Upper lobe of left lung (tissue), 6 donors: ENCODE measurements at regions not wholly inside any gene's neighbourhood (a gene's known extent, or its start where the extent isn't known, plus 50 kb on each side); places are given as distances from the start of the nearest gene placed in this dataset.

ENCODE experiments used
- ATAC-seq, 2 donors: fragments of 200-7000 bp; cut with Tn5 transposase; one replicate each; pipeline ENCODE4 v1.9.1; 2022; ENCODE audit warnings: mild to moderate bottlenecking in 2 of 2, moderate library complexity in 2 of 2; ENCODE audit not compliant: low FRiP score in 2 of 2
- DNase-seq, 2 donors: peaks; one replicate each; pipeline ENCODE4 v3.0.0-alpha.2; 2019 to 2020
- H3K27ac ChIP-seq, 4 donors: fragments of 200-600 bp; sonication (generic); one replicate each; pipeline ENCODE4 v1.5.1; 2016 to 2019
- H3K27me3 ChIP-seq, 4 donors: fragments of 200-600 bp; sonication (generic); one replicate each; pipeline ENCODE4 v1.5.1; 2017 to 2019
- H3K36me3 ChIP-seq, 4 donors: fragments of 200-600 bp; sonication (generic); one replicate each; pipeline ENCODE4 v1.5.1; 2016 to 2019
- H3K4me1 ChIP-seq, 4 donors: fragments of 200-600 bp; sonication (generic); one replicate each; pipeline ENCODE4 v1.5.1; 2018 to 2019
- H3K4me3 ChIP-seq, 4 donors: fragments of 200-600 bp; sonication (generic); one replicate each; pipeline ENCODE4 v1.5.1; 2017 to 2019; ENCODE audit warnings: mild to moderate bottlenecking in 2 of 4, moderate library complexity in 1 of 4
- H3K9me3 ChIP-seq, 4 donors: fragments of 200-600 bp; sonication (generic); one replicate each; pipeline ENCODE4 v1.5.1; 2018 to 2019
- EP300 ChIP-seq, 4 donors: sonication (generic); formaldehyde crosslinking; IDR thresholded peaks; one replicate each; pipeline ENCODE4 v1.5.1; 2017; ENCODE audit warnings: antibody characterized with exemption in 4 of 4, control low read depth in 2 of 4
- POLR2A ChIP-seq, 4 donors: fragments of 450-650 bp; IDR thresholded peaks; one replicate each; pipeline ENCODE4 v1.5.1; 2016 to 2017; ENCODE audit warnings: antibody characterized with exemption in 4 of 4, mild to moderate bottlenecking in 2 of 4
- POLR2AphosphoS5 ChIP-seq, 2 donors: sonication (generic); formaldehyde crosslinking; IDR thresholded peaks; one replicate each; pipeline ENCODE4 v1.5.1; 2017; ENCODE audit warnings: antibody characterized with exemption in 2 of 2
- WGBS, 2 donors: methylation state at CpG; one replicate each; pipeline ENCODE4 v1.1.5; 2017 to 2018; 5-methylcytosine and 5-hydroxymethylcytosine counted together
- TF ChIP-seq, protein P1 (sequence below), 6 experiments: fragments of 450-650 bp in 4 of 6; fragments of 200-600 bp in 2 of 6; sonication (generic) in 2 of 6; IDR thresholded peaks; one replicate each; pipeline ENCODE4 v1.5.1; 2016 to 2019; ENCODE audit warnings: antibody characterized with exemption in 6 of 6
- donor health status: DM: no; HTN: no; CAD: no; lungs with moderate emphysema.
- donor health status: DM: no; HTN: yes; CAD: no; lungs with severe emphysema.

DNA sequence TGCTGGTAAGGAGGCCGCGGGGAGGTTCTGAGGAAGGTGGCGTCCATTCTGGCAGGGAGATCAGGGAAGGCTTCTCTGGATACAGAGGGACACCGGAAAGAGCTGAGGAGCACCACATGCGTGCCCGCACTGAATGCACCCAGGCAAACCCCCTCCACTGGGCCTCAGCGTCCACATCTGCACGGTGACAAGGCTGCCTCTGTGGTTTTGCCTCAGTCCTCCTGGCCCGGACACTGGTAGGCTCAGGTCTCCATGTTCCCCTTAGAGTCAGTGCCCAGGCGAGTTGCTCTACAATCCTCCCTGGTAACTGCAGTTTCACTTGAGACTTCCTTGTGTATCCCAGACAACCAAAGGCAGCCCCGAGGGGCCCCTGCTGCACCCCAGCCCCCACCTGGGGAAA is 173.3 kb downstream of the MELK start:
- no peaks in the 10 kb centered on the region for H3K27me3 ChIP-seq
- no peak overlapping the region for H3K4me3 ChIP-seq
- TF ChIP-seq POLR2AphosphoS5 (IDR thresholded peaks at IDR 0.05) (no peak), EP300 (IDR thresholded peaks at IDR 0.05) (no peak), POLR2A (IDR thresholded peaks at IDR 0.05) (no peak)
- TF ChIP-seq, protein P1, sequence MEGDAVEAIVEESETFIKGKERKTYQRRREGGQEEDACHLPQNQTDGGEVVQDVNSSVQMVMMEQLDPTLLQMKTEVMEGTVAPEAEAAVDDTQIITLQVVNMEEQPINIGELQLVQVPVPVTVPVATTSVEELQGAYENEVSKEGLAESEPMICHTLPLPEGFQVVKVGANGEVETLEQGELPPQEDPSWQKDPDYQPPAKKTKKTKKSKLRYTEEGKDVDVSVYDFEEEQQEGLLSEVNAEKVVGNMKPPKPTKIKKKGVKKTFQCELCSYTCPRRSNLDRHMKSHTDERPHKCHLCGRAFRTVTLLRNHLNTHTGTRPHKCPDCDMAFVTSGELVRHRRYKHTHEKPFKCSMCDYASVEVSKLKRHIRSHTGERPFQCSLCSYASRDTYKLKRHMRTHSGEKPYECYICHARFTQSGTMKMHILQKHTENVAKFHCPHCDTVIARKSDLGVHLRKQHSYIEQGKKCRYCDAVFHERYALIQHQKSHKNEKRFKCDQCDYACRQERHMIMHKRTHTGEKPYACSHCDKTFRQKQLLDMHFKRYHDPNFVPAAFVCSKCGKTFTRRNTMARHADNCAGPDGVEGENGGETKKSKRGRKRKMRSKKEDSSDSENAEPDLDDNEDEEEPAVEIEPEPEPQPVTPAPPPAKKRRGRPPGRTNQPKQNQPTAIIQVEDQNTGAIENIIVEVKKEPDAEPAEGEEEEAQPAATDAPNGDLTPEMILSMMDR (IDR thresholded peaks at IDR 0.05) = no peak
- H3K27ac ChIP-seq = no peak overlapping the region
- no peaks in the 10 kb centered on the region for H3K4me1 ChIP-seq
- DNase-seq = no peak
- ATAC-seq = no peak
- WGBS, 2 donors = 75 to 79% methylated on average over 7 to 11 of the region's 11 CpGs
- no peaks in the 10 kb centered on the region for H3K9me3 ChIP-seq
- no peaks in the 10 kb centered on the region for H3K36me3 ChIP-seq

DNA sequence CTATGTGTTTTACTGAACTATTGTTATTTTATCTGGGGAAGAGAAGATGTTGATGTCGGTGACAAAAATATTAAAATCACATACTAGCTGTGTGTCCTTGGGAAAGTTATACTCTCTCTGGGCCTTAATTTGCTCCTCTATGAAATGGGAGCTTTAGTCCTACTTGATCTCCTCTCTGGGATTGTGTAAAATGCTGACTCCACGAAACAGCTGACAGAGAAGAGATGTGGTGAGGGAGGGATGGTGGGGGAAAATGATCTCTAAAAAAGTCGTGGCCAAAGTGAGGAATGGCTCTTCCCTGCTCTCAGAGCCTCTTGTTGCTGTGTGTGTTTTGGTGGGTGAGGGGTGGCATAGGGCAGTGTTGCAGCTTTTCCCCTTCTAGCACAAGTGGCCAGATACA is 173.7 kb downstream of the MELK start:
- DNase-seq = no peak
- no peaks in the 10 kb centered on the region for H3K9me3 ChIP-seq
- no peaks in the 10 kb centered on the region for H3K36me3 ChIP-seq
- H3K27ac ChIP-seq = no peak overlapping the region
- TF ChIP-seq POLR2AphosphoS5 (IDR thresholded peaks at IDR 0.05) = no peak
- 45 to 47% methylated on average over 3 of the region's 3 CpGs for WGBS, 2 donors
- no peak overlapping the region for H3K4me3 ChIP-seq
- H3K27me3 ChIP-seq = no peaks in the 10 kb centered on the region
- H3K4me1 ChIP-seq = no peaks in the 10 kb centered on the region
- no peak for ATAC-seq

DNA sequence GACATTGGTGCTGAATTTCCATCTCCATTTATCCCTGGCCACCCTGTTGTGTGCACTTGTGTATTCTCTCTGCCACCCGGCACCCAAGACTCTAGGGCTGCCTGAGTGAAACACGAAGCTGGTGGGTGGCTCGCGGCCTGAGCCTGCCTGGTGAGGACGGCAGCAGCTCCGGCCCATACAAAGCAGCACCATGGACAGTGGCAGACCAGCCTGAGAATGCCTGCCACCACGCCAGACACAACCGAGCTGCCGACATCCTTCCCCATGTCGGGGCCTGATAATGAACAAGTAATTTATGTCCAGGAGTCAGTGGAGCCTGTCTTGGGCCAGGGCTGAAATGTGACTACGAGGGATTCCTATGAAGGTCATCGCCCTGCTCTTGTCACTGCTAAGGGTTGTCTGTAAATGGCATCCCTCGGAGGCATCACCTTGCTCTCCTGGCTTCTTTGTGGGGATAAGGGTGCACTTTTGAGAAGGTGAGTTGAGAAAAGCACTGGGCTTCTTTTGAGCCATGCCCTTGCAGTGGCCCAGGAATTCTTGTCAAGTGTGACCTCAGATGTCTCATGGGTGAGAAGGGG is 175.7 kb downstream of the MELK start:
- TF ChIP-seq POLR2A (IDR thresholded peaks at IDR 0.05) = no peak
- TF ChIP-seq, protein P1 (IDR thresholded peaks at IDR 0.05) = no peak
- no peak for TF ChIP-seq EP300 (IDR thresholded peaks at IDR 0.05)
- no peak for TF ChIP-seq POLR2AphosphoS5 (IDR thresholded peaks at IDR 0.05)
- Histone ChIP-seq H3K4me3 (no peak overlapping the region), H3K36me3 (no peaks in the 10 kb centered on the region), H3K4me1 (no peaks in the 10 kb centered on the region), H3K27ac (no peak overlapping the region), H3K9me3 (no peaks in the 10 kb centered on the region), H3K27me3 (no peaks in the 10 kb centered on the region)
- DNase-seq (no peak), ATAC-seq (peak in 1 of 2 donors; percentile 27)
- WGBS, 2 donors = 35 to 48% methylated on average over 5 to 10 of the region's 13 CpGs

DNA sequence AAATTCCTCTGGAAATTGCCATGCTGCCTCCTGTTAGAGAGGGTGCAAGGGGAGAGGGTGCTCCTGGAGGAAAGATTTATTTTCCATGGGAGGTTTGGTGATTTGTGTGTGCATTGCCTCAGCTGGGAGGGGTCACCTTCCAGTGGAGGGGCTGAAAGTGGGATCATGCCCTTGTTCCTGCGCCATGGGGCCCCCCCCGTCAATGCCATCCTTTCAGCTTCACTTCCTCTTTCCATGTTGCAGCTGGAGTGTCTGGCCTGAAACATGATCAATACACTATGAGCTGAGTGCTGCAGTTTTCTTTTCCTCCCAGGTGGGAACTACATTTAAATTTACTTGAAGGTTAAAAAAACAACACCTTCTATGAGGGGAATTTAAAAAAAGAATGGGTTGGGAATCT is 176.8 kb downstream of the MELK start:
- Histone ChIP-seq H3K9me3 (no peaks in the 10 kb centered on the region), H3K4me1 (no peaks in the 10 kb centered on the region), H3K27me3 (no peaks in the 10 kb centered on the region), H3K27ac (no peak overlapping the region), H3K4me3 (no peak overlapping the region), H3K36me3 (no peaks in the 10 kb centered on the region)
- ATAC-seq = no peak
- no peak for DNase-seq
- no peak for TF ChIP-seq POLR2AphosphoS5 (IDR thresholded peaks at IDR 0.05)
- TF ChIP-seq, protein P1 (IDR thresholded peaks at IDR 0.05) = no peak
- TF ChIP-seq POLR2A (IDR thresholded peaks at IDR 0.05) = no peak
- TF ChIP-seq EP300 (IDR thresholded peaks at IDR 0.05) = no peak
- WGBS, 2 donors = 51 to 56% methylated on average over 2 of the region's 2 CpGs

DNA sequence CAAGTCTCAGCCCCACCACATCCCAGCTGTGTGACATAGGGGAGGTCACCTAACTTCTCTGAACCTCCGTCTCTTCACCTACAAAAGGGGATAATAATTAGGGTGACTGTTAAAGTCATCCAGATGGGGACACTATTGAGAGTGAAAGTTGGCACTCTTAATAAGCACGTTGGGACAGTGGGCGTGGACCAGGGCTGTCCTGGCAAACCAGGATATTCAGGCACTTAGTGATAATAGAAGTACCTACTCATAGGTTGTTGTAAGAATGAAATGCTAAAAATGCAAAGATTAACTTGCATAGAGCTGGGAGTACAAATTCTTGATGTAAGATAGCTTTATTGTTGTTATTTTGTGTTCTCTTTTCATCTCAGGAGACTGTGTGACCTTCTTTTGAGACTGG is 177.9 kb downstream of the MELK start:
- H3K4me3 ChIP-seq = no peak overlapping the region
- DNase-seq = peak in 1 of 2 donors; percentile 35
- H3K36me3 ChIP-seq = no peaks in the 10 kb centered on the region
- H3K4me1 ChIP-seq = no peaks in the 10 kb centered on the region
- TF ChIP-seq, protein P1 (IDR thresholded peaks at IDR 0.05) = no peak
- TF ChIP-seq POLR2A (IDR thresholded peaks at IDR 0.05) (no peak), POLR2AphosphoS5 (IDR thresholded peaks at IDR 0.05) (no peak), EP300 (IDR thresholded peaks at IDR 0.05) (no peak)
- WGBS, 2 donors = 45 to 57% methylated on average over 3 of the region's 3 CpGs
- no peak overlapping the region for H3K27ac ChIP-seq
- H3K27me3 ChIP-seq = no peaks in the 10 kb centered on the region
- H3K9me3 ChIP-seq = no peaks in the 10 kb centered on the region
- ATAC-seq = no peak
